GM19328 (cell line): ENCODE measurements at regions not wholly inside any gene's neighbourhood (a gene's known extent, or its start where the extent isn't known, plus 50 kb on each side); places are given as distances from the start of the nearest gene placed in this dataset.
"Not testable (repeated sequence)": the region's sequence is repeated elsewhere in the genome, so short reads cannot be mapped to it uniquely, and the experiment has no call there.

ENCODE experiments used
- ATAC-seq: cut with Tn5 transposase; IDR thresholded peaks from one replicate; pipeline ENCODE4 v1.9.1; 2021; ENCODE audit warnings: mild to moderate bottlenecking, moderate library complexity; ENCODE audit not compliant: unreplicated experiment

GRCh38 chr6:14880052-14880451 lies 365.8 kb upstream of the JARID2 start:
- no peak for ATAC-seq

GRCh38 chr6:14880677-14881076 lies 365.2 kb upstream of the JARID2 start:
- ATAC-seq: no peak

- ATAC-seq: no peak
Observed at GRCh38 chr6:14881398-14881797, 364.5 kb upstream of the JARID2 start.

GRCh38 chr6:14882394-14883026 lies 363.4 kb upstream of the JARID2 start:
- no peak for ATAC-seq

GRCh38 chr6:14883921-14884320 lies 361.9 kb upstream of the JARID2 start:
- no peak for ATAC-seq

DNA sequence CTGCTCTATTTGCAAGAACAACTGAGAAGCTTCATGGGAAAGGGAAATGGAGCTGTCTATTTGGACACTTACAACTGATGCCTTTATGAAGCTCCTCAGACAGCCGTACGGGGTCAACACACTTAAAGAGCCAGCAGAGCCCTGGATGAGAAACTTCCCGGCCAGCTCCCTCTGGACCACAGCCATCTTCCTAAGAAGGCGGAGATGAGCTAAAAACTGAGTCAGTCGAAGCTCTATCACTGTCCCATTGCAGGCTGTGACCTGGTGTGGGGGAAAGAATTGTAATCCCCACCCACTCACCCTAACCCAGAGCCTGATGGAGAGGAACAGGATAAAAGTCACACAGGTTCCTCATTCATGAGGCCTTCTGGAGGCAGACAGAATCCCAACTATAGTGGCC lies 360.4 kb upstream of the JARID2 start:
- no peak for ATAC-seq

DNA sequence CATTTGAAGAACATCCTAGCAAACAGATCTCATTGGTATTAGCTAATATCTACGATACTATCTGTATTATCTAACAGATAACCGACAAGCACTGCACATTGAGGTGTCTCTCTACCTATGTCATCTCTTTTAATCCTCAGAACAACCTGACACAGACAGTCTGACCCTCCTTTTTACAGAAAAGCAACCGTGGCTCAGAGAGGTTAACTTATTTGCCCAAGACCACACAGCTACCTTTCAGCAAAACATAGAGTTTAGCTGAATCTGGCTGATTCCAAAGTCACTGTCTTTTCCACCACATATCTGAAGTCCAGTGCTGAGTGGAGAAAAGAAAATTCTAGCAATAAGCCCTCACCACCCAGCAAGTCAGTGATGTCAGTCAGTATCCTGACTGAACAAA lies 358.7 kb upstream of the JARID2 start:
- ATAC-seq: no peak

DNA sequence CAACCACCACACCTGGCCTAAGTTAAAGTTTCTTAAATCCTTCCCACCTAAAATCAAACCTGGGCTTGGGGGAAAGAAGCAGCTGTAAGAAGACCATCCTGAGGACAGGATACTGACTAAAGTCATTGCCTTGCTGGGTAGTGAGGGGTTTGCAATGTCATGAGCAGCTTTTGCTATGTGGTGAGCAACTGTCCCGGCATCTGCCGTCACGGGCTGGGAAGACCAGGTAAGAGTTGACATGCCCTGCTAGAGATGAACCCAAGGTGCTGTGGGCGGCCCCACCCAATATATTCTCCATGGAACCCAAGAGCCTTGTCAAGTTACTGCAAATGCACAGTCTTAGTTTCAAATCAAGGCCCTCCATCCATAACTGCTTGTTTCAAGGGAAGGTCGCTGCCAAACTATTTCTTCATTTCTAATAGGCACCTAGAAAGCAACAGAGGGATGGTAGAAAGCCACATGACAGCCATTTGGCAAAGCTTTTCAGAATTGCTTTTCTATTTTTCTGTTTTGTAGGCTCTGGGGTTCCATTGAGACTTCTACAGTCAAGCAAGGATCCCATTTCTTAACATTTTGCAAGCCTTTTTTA lies 357.8 kb upstream of the JARID2 start:
- no peak for ATAC-seq

DNA sequence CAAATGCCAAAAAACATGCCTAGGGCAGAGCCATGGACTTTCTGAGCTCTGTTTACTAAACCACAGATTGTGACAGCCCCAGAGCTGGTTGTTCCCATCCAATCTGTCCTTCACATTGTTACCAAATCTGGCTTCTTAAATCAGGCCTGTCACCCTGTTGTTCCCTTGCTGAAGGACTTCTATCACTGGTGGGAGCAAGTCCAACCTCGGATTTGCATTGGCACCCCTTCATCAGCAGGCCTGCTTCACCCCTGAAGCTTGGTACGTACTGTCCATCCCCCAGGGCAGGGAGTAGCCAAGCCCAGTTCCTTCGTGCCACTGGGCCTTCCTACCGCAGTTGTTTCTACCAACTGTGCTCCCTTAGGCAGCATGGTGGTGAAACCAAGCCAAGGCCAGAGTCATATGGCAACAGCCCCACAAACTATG lies 357.3 kb upstream of the JARID2 start:
- ATAC-seq: no peak

GRCh38 chr6:14889188-14889587 lies 356.7 kb upstream of the JARID2 start:
- ATAC-seq: no peak

- ATAC-seq: no peak
Observed at GRCh38 chr6:14889611-14890593, 356.0 kb upstream of the JARID2 start.

GRCh38 chr6:14891820-14892375 lies 354.0 kb upstream of the JARID2 start:
- ATAC-seq: not testable (repeated sequence)

DNA sequence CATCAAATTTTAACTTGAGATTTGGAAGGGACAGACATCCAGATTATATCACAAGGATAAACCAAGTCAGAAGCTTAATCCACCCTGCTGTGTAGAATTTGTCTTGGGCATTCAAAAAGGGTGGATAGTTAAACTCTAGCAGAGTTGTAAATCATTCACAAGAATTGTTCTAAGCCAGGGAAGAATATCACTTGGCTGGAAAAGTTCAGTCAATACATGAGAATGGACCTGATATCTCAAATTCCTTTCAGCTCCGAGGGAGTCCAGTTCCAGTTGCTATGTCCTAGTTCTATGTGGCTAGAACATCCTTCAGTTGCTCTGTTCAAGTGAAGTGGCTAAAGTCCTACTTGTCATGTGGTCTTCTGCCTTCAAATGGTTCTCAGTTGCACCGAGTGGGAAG lies 351.8 kb upstream of the JARID2 start:
- no peak for ATAC-seq

DNA sequence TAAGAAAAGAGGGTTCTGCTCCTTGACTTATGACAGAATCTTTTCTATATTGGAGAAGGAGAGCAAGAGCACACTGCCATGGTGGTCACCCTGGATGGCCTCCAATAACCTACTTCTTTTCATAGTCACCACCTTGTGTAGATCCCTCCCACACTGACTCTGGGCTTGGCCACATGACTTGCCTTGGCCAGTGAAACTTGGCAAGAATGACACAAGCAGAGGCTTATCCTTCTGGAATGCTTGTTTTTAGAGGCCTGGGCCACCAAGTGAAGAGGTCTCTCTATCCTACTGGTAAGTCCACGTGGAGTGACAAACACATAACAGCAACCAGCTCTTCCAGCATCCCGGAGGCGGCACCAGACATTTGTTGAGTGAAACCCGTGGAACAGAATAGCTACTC lies 349.4 kb upstream of the JARID2 start:
- ATAC-seq: no peak

GRCh38 chr6:14897831-14898230 lies 348.0 kb upstream of the JARID2 start:
- no peak for ATAC-seq

GRCh38 chr6:14899441-14899840 lies 346.4 kb upstream of the JARID2 start:
- ATAC-seq: not testable (repeated sequence)

DNA sequence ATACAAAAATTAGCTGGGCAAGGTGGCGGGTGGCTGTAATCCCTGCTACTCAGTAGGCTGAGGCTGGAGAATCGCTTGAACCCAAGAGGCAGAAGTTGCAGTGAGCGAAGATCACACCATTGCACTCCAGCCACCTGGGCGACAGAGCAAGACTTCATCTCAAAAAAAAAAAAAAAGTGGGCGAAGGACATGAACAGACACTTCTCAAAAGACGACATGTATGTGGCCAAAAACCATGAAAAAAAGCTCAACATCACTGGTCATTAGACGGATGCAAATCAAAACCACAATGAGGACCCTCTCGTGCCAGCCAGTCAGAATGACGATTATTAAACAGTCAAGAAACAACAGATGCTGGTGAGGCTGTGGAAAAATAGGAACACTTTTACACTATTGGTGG lies 344.9 kb upstream of the JARID2 start:
- ATAC-seq: no peak

DNA sequence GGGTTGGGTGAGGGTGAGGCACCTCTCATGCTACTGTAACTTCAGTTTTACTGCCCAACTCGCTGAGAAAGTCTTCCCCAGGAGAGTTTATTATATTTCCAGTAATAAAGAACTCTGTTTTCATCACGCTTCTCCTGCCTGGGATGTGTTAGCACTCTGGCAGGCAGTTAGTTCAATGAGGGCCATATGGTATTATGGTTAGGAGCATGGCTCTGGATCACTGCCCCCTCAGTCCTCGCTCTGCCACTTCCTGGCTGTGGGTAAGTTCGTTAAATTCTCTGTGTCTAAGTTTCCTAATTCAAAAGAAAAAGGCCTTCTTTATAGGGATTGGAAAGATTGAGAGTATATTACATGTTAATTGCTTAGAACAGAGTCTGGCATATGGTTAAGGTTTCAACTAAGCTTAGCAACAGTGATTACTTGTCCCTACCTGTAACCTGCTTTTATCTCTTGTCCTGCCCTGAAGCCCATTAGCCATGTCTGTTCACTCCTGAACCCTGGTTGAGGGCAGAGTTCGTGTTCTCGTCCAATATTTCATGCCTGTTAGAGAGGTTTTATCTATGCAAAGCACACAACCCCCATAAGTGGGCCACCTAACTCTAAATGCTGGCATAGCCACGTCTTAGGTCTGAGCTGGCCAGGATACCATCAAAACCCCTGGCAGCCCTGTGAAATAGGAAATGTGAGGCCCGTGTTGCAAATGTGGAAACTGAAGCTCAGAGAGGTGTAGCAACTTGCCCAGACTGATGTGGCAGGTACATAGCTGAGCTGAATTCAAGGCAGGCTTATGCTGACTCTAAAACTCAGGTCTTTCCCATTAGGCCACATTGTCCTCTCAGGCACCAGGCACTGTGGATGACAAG lies 342.5 kb upstream of the JARID2 start:
- no peak for ATAC-seq

- no peak for ATAC-seq
Observed at GRCh38 chr6:14905201-14905600, 340.7 kb upstream of the JARID2 start.

DNA sequence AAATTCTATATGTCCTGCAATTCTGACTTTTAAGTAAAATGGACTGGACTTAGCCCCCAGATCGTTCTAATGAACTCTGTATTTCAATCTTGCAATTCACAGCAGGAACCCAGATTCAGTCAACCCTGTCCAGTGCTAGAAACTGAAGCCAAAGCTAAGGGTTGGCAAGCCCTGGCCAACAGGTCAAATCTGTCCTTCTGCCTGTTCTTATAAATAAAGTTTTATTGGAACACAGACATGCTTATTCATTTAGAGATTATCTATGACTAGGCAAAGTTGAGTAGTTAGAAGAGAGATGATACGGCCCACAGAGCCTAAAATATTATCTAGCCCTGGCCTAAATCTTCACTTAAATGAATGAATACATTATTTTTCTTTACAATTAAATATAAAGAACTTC lies 339.2 kb upstream of the JARID2 start:
- no peak for ATAC-seq
